Astrocyte (in vitro differentiated cells and primary cell): ENCODE measurements at regions not wholly inside any gene's neighbourhood (a gene's known extent, or its start where the extent isn't known, plus 50 kb on each side); places are given as distances from the start of the nearest gene placed in this dataset.

ENCODE experiments used
- CTCF ChIP-seq: IDR thresholded peaks from 2 replicates; pipeline ENCODE4 v1.5.1; 2011; ENCODE audit warnings: low read depth, mild to moderate bottlenecking, inconsistent platforms, low read length, moderate library complexity; ENCODE audit not compliant: insufficient read depth
- EZH2 ChIP-seq: IDR thresholded peaks from 2 replicates; pipeline ENCODE4 v1.6.1; 2012; ENCODE audit warnings: mild to moderate bottlenecking, low read length, inconsistent platforms; ENCODE audit not compliant: insufficient read depth

GRCh38 chr6:3636060-3636459 lies 115.5 kb downstream of the PXDC1 start:
- TF ChIP-seq CTCF (no peak), EZH2 (no peak)
